HG03159 (cell line): ENCODE measurements at regions not wholly inside any gene's neighbourhood (a gene's known extent, or its start where the extent isn't known, plus 50 kb on each side); places are given as distances from the start of the nearest gene placed in this dataset.

Experiments
- ATAC-seq: cut with Tn5 transposase; IDR thresholded peaks from one replicate; pipeline ENCODE4 v1.9.1; 2021; ENCODE audit warnings: mild to moderate bottlenecking, moderate library complexity; ENCODE audit not compliant: unreplicated experiment

GRCh38 chr12:107439026-107439738 is 246.4 kb upstream of the PWP1 start:
- ATAC-seq: no peak

- no peak for ATAC-seq
Measured at GRCh38 chr12:107440606-107441005, 245.0 kb upstream of the PWP1 start.

DNA sequence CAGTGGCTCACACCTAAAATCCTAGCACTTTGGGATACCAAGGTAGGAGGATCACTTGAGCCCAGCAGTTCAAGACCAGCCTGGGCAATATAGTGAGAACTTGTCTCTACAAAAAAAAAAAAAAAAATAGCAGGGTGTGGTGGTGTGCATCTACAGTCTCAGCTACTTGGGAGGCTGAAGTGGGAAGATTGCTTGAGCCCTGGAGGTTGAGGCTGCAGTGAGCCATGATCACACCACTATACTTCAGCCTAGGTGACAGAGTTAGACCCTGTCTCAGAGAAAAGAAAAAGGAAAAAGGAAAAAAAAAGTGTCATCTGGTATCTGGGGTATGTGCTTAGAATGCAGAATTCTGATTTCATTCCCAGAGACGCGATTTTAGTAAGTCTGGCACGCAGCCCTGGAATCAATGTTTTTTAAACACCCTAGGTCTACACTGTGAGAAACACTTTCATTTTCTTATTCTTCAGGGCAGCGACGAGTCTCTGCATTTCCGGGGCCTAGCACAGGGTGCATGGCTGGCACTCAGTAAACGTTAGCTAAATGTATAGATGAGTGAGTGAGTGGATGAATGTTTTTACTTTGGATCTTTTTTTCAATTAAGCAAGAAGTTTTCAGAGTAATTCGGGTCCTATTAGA is 243.8 kb upstream of the PWP1 start:
- no peak for ATAC-seq

- ATAC-seq: no peak
Measured at GRCh38 chr12:107442326-107442987, 243.1 kb upstream of the PWP1 start.

DNA sequence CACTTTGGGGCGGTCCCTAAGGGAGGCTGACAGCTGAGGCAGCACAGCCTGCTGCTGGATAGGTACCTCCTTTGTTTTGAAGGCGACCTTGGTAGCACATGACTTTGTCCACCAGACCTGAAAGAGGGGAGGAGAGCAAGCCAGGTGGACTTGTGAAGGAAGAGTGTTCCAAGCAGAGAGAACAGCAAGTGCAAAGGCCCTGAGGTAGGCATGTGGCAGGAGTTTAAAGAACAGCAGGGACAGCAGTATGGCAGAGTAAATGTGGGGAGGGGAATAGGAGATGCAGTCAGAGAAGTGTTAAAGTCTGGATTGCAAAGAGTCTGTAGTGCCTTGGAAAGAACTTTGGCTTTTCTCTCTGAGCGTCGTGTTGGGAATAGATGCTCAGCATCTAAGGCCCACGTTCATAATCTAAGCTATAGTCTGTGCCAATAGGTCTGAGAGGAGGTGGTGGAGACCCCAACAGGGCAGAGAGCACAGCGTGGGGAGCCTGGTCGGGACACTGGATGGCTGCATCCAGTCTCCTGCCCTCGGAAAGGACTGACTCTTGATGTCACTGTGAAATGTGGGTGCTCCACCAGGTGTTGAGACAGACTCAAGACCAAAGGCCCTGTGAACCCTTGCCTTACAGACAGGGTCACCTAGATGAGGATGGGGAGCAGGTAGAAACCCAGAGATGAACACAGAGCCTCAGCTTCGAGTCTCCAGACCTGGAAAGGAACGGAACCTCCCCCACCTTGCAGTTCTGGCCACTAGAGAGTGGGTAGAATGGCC is 242.1 kb upstream of the PWP1 start:
- no peak for ATAC-seq

DNA sequence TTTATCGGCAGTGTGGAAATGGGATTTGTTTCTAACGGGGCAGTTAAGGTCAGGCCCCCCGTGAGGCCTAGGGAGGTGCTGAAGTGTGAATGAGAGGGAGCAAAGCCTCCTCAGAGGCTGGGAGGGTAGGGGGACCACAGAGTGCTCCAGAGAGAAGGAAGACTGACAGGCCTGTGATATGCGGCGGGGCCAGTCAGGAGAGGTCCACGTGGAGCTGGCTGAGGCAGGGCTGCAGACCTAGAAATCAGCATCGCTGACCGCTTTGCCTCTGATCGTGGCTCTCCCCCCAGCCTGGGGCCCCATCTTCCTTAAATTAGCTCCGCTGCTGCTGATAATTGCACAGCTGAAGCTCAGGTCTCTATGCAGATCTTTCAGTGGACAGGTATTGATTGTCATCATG is 240.8 kb upstream of the PWP1 start:
- no peak for ATAC-seq

DNA sequence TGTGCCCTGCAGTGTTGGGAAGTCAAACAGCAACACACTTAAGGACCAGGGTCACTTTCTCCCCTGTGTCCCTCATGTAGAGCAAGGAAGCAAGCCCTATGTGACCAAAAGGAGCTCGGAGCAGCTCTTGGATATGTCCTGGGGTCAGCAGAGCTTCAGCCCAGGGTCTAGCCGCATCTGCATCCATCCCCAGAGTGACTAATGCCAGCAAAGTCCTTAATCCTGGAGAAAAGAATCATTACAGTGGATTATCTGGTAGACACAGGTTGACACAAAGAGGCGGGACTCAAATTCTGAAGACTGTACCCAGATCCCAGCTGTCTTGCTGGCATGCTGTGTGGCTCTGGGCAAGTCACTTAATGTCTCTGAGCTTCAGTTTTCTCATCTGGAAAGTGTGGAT is 239.1 kb upstream of the PWP1 start:
- no peak for ATAC-seq

- ATAC-seq: no peak
Measured at GRCh38 chr12:107447336-107447735, 238.3 kb upstream of the PWP1 start.

DNA sequence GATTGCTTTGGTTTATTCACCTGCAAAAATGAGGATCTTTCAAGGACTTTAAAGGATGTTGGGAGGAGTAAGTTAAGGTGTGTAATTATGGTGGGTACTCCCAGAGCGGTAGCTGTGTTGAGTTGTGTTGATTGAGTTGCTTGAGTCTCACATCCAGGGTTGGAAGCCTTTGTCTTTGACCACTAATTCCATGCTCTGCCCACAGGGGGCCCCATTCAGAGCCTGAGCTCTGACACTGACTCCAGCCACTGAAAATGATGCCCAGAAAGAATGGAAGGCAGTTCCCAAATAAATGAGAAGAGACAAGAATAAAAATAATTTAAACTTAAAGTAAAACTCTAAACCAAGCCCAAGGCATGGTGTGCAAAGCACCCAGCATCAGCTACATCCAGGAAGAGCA is 237.4 kb upstream of the PWP1 start:
- no peak for ATAC-seq

DNA sequence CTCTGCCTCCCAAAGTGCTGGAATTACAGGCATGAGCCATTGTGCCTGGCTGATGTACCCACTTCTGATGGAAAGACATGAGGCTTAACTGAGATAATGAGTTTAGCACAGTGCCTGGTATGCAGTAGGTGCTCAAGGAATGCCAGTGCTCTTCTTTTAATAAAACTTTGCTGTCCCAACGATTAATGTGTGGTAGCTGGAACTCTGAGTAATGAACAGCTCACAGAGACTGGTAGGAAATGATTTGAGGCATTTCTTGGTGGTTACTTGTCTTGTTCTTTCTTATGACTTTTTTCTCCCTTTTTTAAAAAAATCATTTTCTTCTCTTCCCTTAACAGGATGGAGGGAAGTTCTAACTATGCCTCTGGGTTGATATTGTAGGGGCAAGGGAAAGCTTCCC is 235.7 kb upstream of the PWP1 start:
- no peak for ATAC-seq

GRCh38 chr12:107450541-107450940 is 235.1 kb upstream of the PWP1 start:
- ATAC-seq: no peak

GRCh38 chr12:107451246-107451645 is 234.4 kb upstream of the PWP1 start:
- no peak for ATAC-seq

DNA sequence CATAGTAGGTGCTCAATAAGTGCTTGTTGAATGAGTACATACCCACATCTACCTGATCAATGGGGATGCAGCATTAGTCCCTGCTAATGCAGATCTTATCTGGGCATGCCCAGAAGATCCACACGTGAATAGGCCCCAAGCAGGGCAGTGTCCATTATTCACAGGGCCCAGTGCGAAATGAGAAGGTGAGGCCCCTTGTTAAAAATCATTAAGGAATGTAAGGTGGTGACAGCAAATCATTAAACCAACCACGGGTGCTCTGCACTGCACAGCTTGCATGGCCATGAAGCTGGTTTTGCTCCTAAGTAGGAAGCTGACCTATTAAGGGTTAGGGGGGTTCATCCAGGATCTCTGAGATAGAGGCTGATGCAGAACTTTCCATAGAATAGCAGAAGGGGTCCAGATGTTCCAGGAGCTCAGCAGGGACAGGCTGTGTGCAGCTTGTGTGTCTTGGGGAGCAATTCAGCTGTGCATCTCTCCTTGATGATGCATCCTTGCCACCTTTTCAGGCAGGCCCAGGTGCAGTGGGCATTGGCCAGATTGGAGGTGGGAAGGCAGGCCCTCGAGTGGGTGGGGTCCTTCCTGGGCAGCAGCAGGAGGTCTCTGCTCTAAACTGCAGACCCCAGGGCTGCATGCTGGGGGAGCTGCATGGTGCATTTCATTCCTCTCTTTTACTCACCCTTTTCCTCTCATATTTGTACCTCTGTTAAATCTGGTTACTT is 231.3 kb upstream of the PWP1 start:
- no peak for ATAC-seq

GRCh38 chr12:107457362-107457935 is 228.2 kb upstream of the PWP1 start:
- ATAC-seq: no peak

- no peak for ATAC-seq
Measured at GRCh38 chr12:107458163-107458562, 227.4 kb upstream of the PWP1 start.

DNA sequence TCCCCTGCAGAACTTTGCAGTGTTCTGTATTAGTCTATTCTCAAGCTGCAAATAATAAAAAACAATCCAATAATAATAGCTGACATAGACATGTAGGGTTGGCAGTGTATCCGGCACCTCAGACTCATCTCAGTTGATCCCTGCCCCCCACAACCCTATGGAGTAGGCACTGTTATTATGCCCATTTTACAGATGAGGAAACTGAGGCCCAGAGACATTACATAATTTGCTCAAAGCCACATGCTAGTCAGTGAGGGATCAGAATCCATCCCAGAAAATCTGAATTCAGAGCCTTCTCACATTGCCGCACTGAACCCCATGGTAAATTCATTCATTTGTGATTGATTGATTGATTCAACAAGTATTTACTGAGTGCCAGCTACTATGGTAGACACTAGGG is 226.6 kb upstream of the PWP1 start:
- ATAC-seq: no peak

GRCh38 chr12:107459641-107460040 is 226.0 kb upstream of the PWP1 start:
- no peak for ATAC-seq

- no peak for ATAC-seq
Measured at GRCh38 chr12:107461222-107461975, 224.2 kb upstream of the PWP1 start.

DNA sequence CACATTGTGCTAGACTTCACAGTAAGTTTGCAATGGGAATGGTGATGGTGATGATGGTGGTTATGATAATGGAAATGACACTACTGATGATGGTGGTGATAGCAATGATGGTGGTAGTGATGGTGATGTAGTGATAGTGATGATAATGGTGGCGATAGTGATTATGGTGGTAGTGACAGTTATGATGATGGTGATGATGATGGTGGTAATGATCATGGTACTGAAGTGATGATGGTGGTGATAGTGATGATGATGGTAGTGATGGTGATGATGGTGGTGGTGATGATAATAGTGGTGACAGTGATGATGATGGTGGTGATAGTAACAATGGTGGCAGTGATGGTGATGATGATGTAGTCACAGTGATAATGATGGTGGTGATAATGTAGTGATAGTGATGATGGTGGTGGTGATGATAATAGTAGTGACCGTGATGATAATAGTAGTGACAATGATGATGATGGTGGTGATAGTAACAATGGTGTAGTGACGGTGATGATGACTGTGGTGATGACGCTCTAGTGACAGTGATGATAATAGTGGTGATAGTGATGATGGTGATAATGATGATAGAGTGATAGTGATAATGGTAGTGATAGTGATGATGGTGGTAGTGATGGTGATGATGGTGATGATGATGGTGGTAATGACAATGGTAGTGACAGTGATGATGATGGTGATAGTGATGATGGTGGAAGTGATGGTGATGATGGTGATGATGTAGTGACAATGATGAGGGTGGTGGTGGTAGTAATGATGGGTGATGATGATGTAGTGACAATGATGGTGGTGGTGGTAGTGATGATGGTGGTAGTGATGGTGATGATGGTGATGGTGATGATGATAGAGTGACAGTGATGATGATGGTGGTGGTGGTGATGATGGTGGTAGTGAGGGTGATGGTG is 222.9 kb upstream of the PWP1 start:
- no peak for ATAC-seq
